ENCODE measurements at regions not wholly inside any gene's neighbourhood (a gene's known extent, or its start where the extent isn't known, plus 50 kb on each side); places are given as distances from the start of the nearest gene placed in this dataset.

GRCh38 chr5:62960781-62961180 is 382.2 kb downstream of the LRRC70 start:
- peaks cover 6% of the 10 kb centered on the region for H3K9me3 Mint-ChIP-seq
- ATAC-seq = no peak
- no peak overlapping the region for H3K4me3 Mint-ChIP-seq
- H3K4me1 Mint-ChIP-seq = no peaks in the 10 kb centered on the region
- no peak overlapping the region for H3K27ac Mint-ChIP-seq
- H3K27me3 Mint-ChIP-seq = no peaks in the 10 kb centered on the region
- H3K36me3 Mint-ChIP-seq = no peaks in the 10 kb centered on the region

- Mint-ChIP-seq H3K4me1 (no peaks in the 10 kb centered on the region), H3K9me3 (no peaks in the 10 kb centered on the region), H3K27ac (no peak overlapping the region), H3K36me3 (no peaks in the 10 kb centered on the region), H3K4me3 (no peak overlapping the region), H3K27me3 (no peaks in the 10 kb centered on the region)
- no peak for ATAC-seq
These were observed 378.0 kb downstream of the LRRC70 start for GRCh38 chr5:62956597-62956996.

GRCh38 chr5:62954578-62954977 is 376.0 kb downstream of the LRRC70 start:
- H3K4me1 Mint-ChIP-seq = no peaks in the 10 kb centered on the region
- no peaks in the 10 kb centered on the region for H3K27me3 Mint-ChIP-seq
- no peak overlapping the region for H3K27ac Mint-ChIP-seq
- ATAC-seq = no peak
- H3K9me3 Mint-ChIP-seq = peaks cover 3% of the 10 kb centered on the region
- no peaks in the 10 kb centered on the region for H3K36me3 Mint-ChIP-seq
- H3K4me3 Mint-ChIP-seq = no peak overlapping the region

DNA sequence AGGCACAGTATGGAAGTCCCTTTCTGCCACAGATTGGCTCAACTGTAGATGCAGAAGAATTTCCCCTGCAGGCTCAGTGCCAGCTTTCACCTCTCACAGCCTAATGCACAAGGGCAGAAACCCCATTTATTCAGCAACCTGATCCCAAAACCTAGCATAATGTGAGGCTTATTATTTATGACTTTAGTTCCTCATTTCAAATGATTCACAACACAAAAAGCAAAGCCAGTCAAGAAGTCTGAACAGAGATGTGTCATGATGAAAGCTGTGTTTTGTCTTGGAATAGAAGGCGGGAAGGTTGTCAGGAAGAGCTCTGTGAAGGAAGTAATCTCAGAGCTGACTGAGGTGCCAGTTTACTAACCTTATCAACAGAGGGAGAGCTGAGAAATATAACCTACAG is 369.7 kb downstream of the LRRC70 start:
- Mint-ChIP-seq H3K4me1 (no peaks in the 10 kb centered on the region), H3K36me3 (no peaks in the 10 kb centered on the region), H3K27me3 (no peaks in the 10 kb centered on the region), H3K9me3 (peaks cover 3% of the 10 kb centered on the region), H3K4me3 (no peak overlapping the region), H3K27ac (no peak overlapping the region)
- no peak for ATAC-seq

GRCh38 chr5:62942384-62942783 is 363.8 kb downstream of the LRRC70 start:
- H3K4me1 Mint-ChIP-seq = no peaks in the 10 kb centered on the region
- no peaks in the 10 kb centered on the region for H3K9me3 Mint-ChIP-seq
- no peak for ATAC-seq
- no peaks in the 10 kb centered on the region for H3K36me3 Mint-ChIP-seq
- no peak overlapping the region for H3K4me3 Mint-ChIP-seq
- H3K27ac Mint-ChIP-seq = no peak overlapping the region
- no peaks in the 10 kb centered on the region for H3K27me3 Mint-ChIP-seq

- Mint-ChIP-seq H3K4me3 (no peak overlapping the region), H3K27me3 (no peaks in the 10 kb centered on the region), H3K4me1 (no peaks in the 10 kb centered on the region), H3K27ac (no peak overlapping the region), H3K9me3 (no peaks in the 10 kb centered on the region), H3K36me3 (no peaks in the 10 kb centered on the region)
- ATAC-seq = no peak
These were observed 360.3 kb downstream of the LRRC70 start for GRCh38 chr5:62938927-62939326.

DNA sequence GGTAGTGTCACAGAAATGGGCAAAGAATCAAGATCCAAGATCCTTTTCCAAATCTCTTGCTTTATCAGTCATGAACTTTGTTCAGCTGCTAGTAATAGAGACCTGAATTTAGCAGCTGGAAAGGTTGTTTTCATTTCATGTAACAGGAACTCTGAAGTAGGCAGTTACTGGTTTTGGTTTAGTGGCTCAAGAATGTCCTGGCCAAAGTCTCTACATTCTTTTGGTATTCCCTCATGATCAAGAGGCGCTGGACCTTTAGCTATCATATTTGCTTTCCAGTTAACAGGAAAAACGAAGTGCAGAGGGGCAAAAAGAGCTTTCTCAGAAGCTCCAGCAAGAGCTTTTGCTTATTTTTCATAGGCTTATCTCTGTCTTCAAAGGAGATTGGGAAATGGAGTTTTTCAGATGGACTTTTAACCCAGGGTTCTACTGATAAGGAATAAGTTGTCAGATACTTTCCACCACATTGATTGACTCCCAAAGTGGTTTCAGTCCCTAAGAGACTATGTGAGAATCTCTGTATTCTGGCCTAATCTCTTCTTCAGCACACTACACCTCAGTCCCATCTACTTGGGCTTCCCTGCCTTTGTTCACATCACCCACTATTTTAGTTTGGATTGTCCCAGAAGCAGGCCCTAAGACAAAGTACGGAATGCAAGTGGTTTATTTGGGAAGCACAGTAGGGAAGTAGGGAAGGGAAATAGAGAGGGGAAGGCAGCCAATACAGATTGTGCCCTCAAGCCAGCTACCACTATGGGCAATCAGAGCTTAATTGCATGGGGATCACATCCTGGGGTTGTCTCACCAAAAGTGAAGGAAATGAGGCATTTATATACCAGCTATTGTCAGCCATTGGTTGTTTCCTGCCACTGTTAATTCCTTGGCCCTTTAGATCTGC is 359.3 kb downstream of the LRRC70 start:
- no peaks in the 10 kb centered on the region for H3K9me3 Mint-ChIP-seq
- no peak overlapping the region for H3K4me3 Mint-ChIP-seq
- no peaks in the 10 kb centered on the region for H3K36me3 Mint-ChIP-seq
- ATAC-seq = no peak
- no peaks in the 10 kb centered on the region for H3K4me1 Mint-ChIP-seq
- H3K27me3 Mint-ChIP-seq = no peaks in the 10 kb centered on the region
- H3K27ac Mint-ChIP-seq = no peak overlapping the region

- no peak for ATAC-seq
- Mint-ChIP-seq H3K9me3 (no peaks in the 10 kb centered on the region), H3K4me3 (no peak overlapping the region), H3K27me3 (no peaks in the 10 kb centered on the region), H3K27ac (no peak overlapping the region), H3K4me1 (no peaks in the 10 kb centered on the region), H3K36me3 (no peaks in the 10 kb centered on the region)
These were observed 357.0 kb downstream of the LRRC70 start for GRCh38 chr5:62935660-62936059.

- H3K27me3 Mint-ChIP-seq = no peaks in the 10 kb centered on the region
- H3K9me3 Mint-ChIP-seq = no peaks in the 10 kb centered on the region
- no peak overlapping the region for H3K27ac Mint-ChIP-seq
- ATAC-seq = no peak
- H3K4me3 Mint-ChIP-seq = no peak overlapping the region
- no peaks in the 10 kb centered on the region for H3K36me3 Mint-ChIP-seq
- no peaks in the 10 kb centered on the region for H3K4me1 Mint-ChIP-seq
These were observed 355.7 kb downstream of the LRRC70 start for GRCh38 chr5:62934319-62934718.

GRCh38 chr5:62933261-62933660 is 354.6 kb downstream of the LRRC70 start:
- H3K4me1 Mint-ChIP-seq = no peaks in the 10 kb centered on the region
- H3K9me3 Mint-ChIP-seq = no peaks in the 10 kb centered on the region

DNA sequence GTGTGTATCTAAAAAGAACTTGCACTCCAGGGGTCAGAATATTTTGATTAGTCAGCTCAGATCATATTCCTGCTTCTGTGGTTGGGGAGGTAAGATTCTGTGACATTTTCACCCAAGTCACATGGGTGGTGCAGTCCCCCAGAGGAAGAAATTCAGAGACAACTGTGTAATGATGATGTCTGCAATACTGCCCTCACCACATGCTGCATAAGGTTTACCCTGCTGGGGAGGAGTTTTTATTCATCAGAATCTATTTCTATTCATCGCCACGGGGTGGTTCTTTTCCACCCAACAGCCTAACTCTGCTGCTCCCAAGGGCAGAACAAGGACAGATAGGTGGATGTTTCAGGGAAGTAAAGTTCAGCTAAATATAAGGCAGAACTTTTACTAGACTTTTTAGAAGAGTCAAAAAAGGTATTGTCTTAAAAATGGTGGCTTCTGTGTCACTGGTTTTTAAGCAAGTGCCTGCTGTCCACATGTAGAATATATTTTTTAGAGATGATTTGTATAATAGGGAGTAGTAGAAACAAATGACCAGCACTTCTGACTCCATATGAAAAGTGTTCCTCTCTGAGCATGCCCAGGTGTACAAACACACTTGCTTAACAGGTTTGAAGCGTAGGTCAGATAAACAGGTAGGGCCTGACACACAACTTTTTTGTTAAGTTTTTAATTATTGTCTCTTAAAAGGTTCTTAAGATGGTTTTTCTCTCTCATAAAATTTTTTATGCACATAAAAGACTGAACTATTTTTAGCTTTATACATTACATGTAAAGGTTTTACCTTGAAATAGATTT is 352.7 kb downstream of the LRRC70 start:
- Mint-ChIP-seq H3K9me3 (peaks cover 7% of the 10 kb centered on the region), H3K27ac (no peak overlapping the region), H3K36me3 (no peaks in the 10 kb centered on the region), H3K4me1 (no peaks in the 10 kb centered on the region), H3K27me3 (no peaks in the 10 kb centered on the region), H3K4me3 (no peak overlapping the region)
- no peak for ATAC-seq

More at GRCh38 chr5:62933261-62933660, 354.6 kb downstream of the LRRC70 start:
- H3K36me3 Mint-ChIP-seq = no peaks in the 10 kb centered on the region
- no peaks in the 10 kb centered on the region for H3K27me3 Mint-ChIP-seq
- ATAC-seq = no peak
- H3K4me3 Mint-ChIP-seq = no peak overlapping the region
- H3K27ac Mint-ChIP-seq = no peak overlapping the region

- Mint-ChIP-seq H3K4me1 (no peaks in the 10 kb centered on the region), H3K36me3 (no peaks in the 10 kb centered on the region), H3K4me3 (no peak overlapping the region), H3K27ac (no peak overlapping the region), H3K27me3 (no peaks in the 10 kb centered on the region), H3K9me3 (peaks cover 8% of the 10 kb centered on the region)
- ATAC-seq = no peak
These were observed 343.6 kb downstream of the LRRC70 start for GRCh38 chr5:62922191-62922590.

GRCh38 chr5:62920856-62921255 is 342.2 kb downstream of the LRRC70 start:
- H3K4me1 Mint-ChIP-seq = no peaks in the 10 kb centered on the region

DNA sequence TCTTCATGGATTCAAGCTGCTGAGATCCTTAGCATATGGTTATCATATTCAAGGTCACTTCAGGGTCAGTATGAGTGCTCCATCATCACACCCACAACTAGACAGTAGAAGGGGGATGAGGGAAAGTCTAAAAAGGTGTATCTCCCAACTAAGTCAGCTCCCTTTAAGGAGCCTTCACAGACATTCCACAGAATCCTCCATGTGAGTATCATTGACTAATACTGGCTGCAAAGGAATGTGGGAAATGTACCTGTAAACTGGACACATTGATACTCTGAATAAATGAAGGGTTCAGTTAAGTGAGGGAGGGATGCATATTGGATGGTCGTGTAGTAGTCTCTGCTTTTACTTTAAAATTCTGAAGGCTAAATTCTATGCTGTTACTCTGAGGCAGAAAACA is 330.7 kb downstream of the LRRC70 start:
- H3K36me3 Mint-ChIP-seq = no peaks in the 10 kb centered on the region
- no peaks in the 10 kb centered on the region for H3K27me3 Mint-ChIP-seq
- no peak for ATAC-seq
- no peak overlapping the region for H3K4me3 Mint-ChIP-seq
- H3K4me1 Mint-ChIP-seq = no peaks in the 10 kb centered on the region
- peaks cover 4% of the 10 kb centered on the region for H3K9me3 Mint-ChIP-seq
- H3K27ac Mint-ChIP-seq = no peak overlapping the region

More at GRCh38 chr5:62920856-62921255, 342.2 kb downstream of the LRRC70 start:
- no peak overlapping the region for H3K27ac Mint-ChIP-seq
- ATAC-seq = no peak
- no peaks in the 10 kb centered on the region for H3K36me3 Mint-ChIP-seq
- no peak overlapping the region for H3K4me3 Mint-ChIP-seq
- H3K27me3 Mint-ChIP-seq = no peaks in the 10 kb centered on the region
- peaks cover 2% of the 10 kb centered on the region for H3K9me3 Mint-ChIP-seq

DNA sequence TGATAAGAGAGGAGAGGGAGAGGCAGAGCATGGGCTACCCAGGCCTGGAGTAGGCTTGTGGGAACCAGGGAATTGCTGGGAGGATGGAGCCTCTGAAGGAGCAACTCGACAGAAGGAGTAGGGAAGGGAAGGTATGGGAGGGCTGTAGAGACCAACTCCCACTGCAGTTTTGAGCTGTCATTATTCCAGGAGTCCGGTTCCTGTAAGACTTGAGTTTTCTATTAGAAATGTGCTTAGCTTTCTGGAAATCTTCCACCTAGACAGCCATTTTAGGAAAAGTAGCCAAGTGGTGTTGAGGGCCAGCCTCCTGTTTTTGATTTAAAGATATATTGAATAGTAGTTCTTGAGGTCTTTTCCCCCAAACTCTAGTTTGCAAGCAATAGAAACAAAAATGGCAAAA is 323.5 kb downstream of the LRRC70 start:
- H3K27me3 Mint-ChIP-seq = no peaks in the 10 kb centered on the region
- no peaks in the 10 kb centered on the region for H3K9me3 Mint-ChIP-seq
- no peaks in the 10 kb centered on the region for H3K4me1 Mint-ChIP-seq
- H3K36me3 Mint-ChIP-seq = no peaks in the 10 kb centered on the region
- no peak overlapping the region for H3K4me3 Mint-ChIP-seq
- ATAC-seq = no peak
- H3K27ac Mint-ChIP-seq = no peak overlapping the region

DNA sequence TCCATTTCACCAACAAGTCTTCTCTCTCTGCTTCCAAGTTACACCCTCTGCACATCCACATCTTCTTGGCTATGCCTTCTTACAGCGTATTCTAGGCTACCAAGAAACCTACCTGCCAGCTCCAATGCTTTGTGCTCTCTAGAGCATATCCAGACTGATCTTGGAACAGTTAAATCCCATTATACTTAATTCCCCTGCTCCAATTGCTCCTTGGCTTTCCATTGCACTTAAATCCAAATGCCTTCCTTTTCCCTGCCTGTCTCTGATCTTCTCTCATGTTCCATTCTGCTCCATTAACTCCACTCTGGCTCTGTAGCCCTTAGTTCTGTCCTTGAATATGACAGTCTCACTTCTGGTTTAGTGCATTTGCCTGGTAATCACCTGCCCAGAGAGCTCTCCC is 322.4 kb downstream of the LRRC70 start:
- Mint-ChIP-seq H3K4me3 (no peak overlapping the region), H3K4me1 (no peaks in the 10 kb centered on the region), H3K9me3 (no peaks in the 10 kb centered on the region), H3K27ac (no peak overlapping the region), H3K36me3 (no peaks in the 10 kb centered on the region), H3K27me3 (no peaks in the 10 kb centered on the region)
- no peak for ATAC-seq

Data from stimulated activated memory B cell treated with anti-CD40 and anti-IgM and Interleukin-4, amounts not matched to agents 10 μg/mL and 1 μg/mL and 100 μg/mL, for 72 hours (primary cell).